NCI-H1092 treated with DMSO at 0.1 percent for 48 hours (cell line): ENCODE measurements at regions not wholly inside any gene's neighbourhood (a gene's known extent, or its start where the extent isn't known, plus 50 kb on each side); places are given as distances from the start of the nearest gene placed in this dataset.

Experiments
- DNase-seq: peaks from one replicate; lab custom pipeline; 2025; lab: John Stamatoyannopoulos, UW

DNA sequence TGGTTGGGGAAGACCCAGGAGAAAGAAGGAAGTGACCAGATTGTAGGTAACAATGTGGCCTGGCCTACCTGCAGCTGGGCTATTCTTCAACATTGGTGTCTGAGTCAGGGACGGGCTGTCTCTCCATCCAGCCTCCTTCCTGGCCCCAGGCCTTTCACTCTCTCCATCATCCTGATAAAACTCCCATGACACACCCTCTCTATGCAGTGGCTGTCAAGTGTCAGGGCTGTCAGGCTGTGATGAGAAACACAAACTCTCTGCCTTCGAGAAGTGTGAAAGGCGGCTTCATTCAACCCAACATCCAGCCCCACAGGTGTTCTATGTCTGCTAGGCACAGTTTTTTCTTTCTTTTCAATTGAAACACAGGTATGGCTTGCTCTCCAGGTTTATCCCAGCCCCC is 153.3 kb upstream of the VSTM2B start:
- no peak for DNase-seq

DNA sequence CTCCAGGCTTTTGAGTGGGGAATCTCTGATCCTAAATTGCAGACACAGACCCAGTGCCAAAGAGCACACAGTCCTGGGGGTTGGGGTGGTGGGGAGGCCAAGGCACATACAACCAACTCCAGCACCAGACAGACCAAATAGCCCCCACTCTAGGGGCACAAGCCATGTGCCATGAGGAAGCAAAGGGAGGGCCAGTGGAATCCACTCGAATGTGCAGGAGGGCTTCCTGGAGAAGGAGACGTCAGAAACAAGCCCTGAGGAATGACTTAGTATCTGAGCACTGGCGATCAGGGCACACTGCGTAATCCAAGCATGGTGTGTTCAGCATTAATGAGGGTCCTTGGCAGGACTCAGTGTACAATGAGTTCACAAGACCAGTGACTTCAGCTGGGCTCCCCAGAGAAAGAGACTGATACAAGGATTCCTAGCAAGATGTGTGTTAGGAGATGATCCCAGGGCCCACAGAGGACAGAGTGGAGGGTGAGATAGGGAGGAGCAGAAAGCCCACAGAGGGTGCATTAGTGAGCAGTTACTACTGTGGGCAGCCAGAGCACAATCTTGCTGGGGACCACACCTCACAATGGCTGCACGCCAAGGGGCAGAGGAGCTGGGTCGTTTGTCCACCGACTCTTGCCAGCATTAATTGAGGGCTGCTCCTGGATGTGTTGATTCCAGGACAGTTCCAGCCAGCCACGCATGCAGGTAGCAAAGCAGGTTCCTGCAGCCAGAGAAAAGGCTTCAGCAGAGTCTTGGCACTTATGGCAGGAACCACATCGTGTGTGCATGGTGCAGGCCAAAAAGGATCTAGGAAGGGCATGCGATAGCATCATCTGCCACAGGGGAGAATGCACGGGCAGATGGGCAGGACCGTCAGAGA is 152.6 kb upstream of the VSTM2B start:
- no peak for DNase-seq

DNA sequence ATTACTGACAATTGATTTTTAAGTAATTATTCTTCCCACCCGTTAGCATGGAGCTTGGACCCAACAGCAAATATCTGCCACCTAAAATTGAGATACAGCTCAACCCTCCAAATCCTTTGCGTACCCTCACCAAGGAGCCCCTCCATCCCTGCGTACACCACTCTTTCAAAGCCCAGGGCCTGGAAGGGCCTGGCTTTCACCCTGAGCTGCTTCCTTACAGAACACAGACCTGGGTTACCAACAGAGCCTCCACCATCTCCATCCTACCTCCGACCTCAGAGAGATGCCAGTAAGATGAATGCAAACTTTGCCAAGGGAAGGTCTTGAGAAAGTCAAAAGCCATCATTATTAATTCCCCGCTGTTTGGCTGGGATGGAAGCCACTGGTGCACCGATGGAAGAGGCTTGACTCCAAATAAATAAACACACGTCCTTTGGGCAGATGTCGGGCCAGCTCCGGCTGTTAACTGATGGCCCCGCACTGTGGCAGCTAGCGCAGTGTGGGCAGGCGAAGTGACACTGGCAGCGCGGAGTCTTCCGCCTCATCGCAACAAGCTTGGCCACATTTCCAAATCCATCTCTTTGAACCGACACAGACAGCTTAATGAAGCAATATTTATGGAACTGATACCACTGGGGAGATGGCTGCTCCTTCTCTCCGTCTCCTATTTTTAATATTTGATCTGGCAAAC is 150.2 kb upstream of the VSTM2B start:
- no peak for DNase-seq

DNA sequence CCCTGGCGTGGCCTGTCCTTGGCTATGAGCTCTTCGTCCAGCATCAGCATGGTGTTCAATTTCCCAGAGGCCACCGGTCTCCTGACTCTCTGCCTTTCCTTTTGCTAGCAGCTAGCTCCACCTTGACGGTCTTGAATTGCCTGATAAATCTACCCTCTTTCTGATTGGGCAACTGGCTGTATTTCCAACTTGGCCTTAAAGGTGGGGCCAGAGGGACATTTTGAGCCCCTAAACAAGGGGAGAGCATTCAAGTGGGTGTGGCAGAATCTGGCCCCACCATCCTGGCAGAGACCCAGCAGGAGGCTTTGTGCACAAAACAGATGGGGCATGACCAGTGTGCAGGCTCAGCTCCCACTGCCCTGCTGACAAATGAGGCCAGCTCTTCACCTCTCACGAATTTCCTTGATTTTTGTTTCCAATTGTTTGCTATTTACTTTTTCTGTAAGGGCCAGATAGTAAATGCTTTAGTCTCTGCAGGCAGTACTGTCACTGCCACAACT is 148.9 kb upstream of the VSTM2B start:
- DNase-seq: peak; percentile 24

DNA sequence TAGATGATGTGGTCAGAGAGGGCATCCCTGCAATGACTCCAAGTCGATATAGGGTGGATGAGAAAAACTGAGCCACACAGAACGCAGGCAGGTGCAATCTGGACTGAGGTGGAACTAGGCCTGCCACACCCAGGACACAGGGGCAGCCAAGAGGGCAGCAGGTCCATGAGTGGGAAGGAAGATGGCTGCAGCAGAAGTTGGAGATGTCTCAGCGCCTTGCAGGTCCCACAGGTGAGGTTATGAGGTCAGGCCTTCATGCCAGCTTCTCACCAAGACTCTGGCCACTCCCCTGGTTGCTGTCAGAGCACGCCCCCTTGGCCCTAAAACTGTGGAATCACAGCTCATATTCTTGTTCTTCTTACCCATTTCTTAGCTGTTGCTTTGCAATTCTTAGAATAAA is 147.7 kb upstream of the VSTM2B start:
- DNase-seq: no peak

GRCh38 chr19:29378543-29379080 is 147.2 kb upstream of the VSTM2B start:
- DNase-seq: no peak

GRCh38 chr19:29379257-29380021 is 146.4 kb upstream of the VSTM2B start:
- no peak for DNase-seq

- DNase-seq: no peak
Observed at GRCh38 chr19:29380581-29380980, 145.2 kb upstream of the VSTM2B start.

DNA sequence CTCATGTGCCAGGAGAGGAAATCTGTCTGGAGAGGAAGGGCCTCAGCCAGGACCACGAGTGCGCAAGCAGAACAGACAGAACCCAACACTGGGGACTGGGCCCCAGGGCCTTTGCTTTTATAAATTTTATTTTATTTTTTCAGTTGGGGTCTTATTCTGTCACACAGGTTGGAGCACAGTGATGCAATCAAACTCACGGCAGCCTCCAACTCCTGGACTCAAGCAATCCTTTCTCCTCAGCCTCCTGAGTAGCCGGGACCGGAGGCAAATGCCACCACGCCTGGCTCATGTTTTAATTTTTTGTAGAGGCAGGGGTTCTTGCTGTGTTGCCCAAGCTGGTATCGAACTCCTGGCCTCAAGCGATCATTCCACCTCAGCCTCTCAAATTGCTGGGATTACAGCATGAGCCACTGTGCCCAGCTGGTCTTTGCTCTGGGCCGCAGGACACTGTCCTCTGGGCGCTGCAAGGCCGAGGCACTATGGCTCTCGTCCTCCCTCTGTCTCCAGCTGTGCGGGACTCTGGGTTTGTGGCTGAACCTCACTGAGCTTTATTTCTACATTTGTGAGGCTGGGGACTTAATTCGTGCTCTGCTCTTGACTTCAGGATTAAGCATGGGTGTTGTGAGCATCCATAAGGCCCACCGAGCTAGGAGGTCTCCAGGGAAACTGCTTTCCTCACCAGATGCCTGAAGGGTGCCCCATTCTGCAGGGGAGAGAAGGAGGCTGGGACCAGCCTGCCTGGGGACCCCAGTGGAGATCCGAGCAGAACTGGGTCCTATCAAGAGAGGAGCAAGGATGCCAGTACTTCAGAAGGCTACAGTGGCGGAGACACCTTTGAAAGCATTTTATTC is 144.2 kb upstream of the VSTM2B start:
- DNase-seq: no peak

DNA sequence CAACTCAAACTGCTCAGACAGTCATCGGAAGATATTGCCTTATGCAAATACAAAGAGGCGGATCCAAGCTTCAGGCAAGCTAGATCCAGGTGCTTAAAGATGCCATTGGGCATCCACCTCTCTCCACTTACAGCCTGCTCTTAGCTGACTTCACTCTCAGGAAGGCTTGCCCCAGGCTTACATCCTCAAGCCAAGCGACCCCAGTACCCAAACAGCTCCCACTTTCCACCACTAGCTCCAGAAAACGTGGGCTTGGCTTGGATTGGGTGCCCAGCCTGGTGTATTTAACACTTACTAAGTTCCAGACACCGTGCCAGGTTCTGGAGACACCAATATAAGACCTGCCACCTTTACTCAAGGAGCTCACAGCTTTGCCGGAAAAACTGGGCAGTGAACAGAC is 142.1 kb upstream of the VSTM2B start:
- DNase-seq: no peak

DNA sequence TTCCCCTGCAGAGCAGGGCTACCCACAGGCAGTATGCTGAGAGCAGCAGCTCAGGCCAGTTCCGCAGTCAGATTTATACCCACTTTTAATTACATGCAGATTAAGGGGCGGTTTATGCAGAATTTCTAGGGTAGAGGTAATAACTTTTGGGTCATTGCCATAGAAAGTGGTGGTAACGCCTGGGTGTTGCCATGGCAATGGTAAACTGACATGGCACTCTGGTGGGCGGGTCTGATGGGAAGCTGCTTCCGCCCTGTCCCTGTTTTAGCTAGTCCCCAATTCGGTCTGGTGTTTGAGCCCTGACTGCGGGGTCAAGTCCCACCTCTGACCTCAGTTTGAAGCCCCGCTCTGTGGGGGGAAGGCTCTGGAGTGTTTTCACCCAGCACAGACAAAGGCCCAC is 141.1 kb upstream of the VSTM2B start:
- DNase-seq: no peak

GRCh38 chr19:29385191-29385795 is 140.5 kb upstream of the VSTM2B start:
- no peak for DNase-seq

GRCh38 chr19:29386970-29387369 is 138.8 kb upstream of the VSTM2B start:
- DNase-seq: no peak

- no peak for DNase-seq
Observed at GRCh38 chr19:29387586-29387985, 138.2 kb upstream of the VSTM2B start.

GRCh38 chr19:29389495-29389894 is 136.3 kb upstream of the VSTM2B start:
- DNase-seq: peak; percentile 74

DNA sequence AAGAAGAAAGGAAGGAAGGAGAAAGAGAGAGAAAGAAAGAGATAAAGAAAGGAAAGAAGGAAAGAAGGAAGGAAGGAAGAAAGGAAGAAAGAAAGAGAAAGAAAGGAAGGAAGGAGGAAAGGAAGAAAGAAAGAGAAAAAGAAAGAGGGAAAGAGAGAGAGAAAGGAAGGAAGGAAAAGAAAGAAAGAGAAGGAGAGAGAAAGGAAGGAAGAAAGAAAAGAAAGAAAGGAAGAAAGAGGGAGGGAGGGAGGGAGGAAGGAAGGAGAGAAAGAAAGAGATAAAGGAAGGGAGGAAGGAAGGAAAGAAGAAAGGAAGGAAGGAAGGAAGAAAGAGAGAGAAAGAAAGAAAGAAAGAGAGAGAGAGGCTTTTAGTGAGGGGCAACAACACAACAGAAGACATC is 135.1 kb upstream of the VSTM2B start:
- DNase-seq: no peak

GRCh38 chr19:29393915-29394460 is 131.8 kb upstream of the VSTM2B start:
- DNase-seq: no peak

- DNase-seq: no peak
Observed at GRCh38 chr19:29395111-29395733, 130.6 kb upstream of the VSTM2B start.

DNA sequence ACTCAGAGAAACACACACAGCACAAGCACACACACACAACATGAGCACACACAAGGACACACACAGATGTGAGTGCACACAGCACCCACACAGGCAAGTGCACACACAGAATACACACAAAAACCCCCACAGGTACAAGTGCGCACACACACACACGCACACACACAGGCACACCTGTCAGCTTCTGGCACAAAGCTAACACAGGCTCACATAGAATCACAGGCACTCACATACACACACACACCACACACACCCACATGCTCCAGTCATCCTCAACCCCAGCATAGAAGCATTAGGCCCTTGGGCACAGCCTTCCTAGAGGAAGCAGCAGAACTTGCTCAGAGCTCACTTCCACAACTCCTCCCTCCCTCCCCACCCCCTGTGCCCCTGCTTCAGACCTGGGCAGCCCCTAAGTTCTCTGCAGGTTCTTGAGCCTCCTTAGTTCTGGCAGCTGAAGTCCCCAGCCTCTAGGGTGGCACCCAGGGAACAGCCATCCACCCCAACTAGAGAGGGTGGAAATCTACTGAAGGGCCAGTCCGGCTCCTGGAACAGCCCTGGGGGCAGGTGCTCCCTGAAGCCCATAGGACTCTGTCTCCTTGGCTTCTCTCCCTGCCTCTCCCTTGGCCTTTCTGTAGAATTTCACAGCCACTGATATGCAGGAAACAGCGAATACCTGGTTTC is 129.9 kb upstream of the VSTM2B start:
- no peak for DNase-seq

GRCh38 chr19:29396925-29397324 is 128.9 kb upstream of the VSTM2B start:
- no peak for DNase-seq
